ENCODE measurements at regions not wholly inside any gene's neighbourhood (a gene's known extent, or its start where the extent isn't known, plus 50 kb on each side); places are given as distances from the start of the nearest gene placed in this dataset.
"Not testable (repeated sequence)": the region's sequence is repeated elsewhere in the genome, so short reads cannot be mapped to it uniquely, and the experiment has no call there.

DNA sequence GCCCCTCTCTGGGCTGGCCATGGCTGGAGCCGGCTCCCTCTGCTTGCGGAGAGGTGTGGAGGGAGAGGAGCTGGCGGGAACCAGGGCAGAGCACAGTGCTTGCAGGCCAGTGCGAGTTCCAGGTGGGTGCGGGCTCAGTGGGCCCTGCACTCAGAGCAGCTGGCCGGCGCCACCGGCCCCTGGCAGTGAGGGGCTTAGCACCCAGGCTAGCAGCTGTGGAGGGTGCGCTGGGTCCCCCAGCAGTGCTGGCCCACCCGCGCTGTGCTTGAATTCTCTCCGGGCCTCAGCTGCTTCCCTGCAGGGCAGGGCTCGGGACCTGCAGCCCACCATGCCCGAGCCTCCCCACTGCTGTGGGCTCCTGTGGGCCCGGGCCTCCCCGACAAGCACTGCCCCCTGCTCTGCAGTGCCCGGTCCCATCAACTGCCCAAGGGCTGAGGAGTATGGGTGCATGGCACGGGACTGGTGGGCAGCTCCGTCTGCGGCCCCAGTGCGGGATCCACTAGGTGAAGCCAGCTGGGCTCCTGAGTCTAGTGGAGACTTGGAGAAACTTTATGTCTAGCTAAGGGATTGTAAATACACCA lies 61.2 kb upstream of the AGR3 start:
- in situ Hi-C loops (cut with MboI; ENCODE audit: low sequenced_read_pairs, unreplicated experiment), result no loop called here
- no peak for TF ChIP-seq CTCF (IDR thresholded peaks at IDR 0.05; ENCODE audit: borderline replicate concordance, control extremely low read depth, extremely low read depth, insufficient read depth, missing control alignments)
- no peak for DNase-seq (ENCODE audit: low spot score)

GRCh38 chr7:16944936-16945335 lies 63.2 kb upstream of the AGR3 start:
- in situ Hi-C loops (cut with MboI; ENCODE audit: low sequenced_read_pairs, unreplicated experiment), result no loop called here
- no peak for DNase-seq (ENCODE audit: low spot score)
- no peak for TF ChIP-seq CTCF (IDR thresholded peaks at IDR 0.05; ENCODE audit: borderline replicate concordance, control extremely low read depth, extremely low read depth, insufficient read depth, missing control alignments)

GRCh38 chr7:16945372-16945771 lies 63.6 kb upstream of the AGR3 start:
- DNase-seq (ENCODE audit: low spot score), result no peak
- in situ Hi-C loops (cut with MboI; ENCODE audit: low sequenced_read_pairs, unreplicated experiment), result no loop called here
- TF ChIP-seq CTCF (IDR thresholded peaks at IDR 0.05; ENCODE audit: borderline replicate concordance, control extremely low read depth, extremely low read depth, insufficient read depth, missing control alignments), result no peak

GRCh38 chr7:16948110-16948509 lies 66.3 kb upstream of the AGR3 start:
- in situ Hi-C loops (cut with MboI; ENCODE audit: low sequenced_read_pairs, unreplicated experiment); DNase-seq (ENCODE audit: low spot score): not testable (repeated sequence)

- in situ Hi-C loops (cut with MboI; ENCODE audit: low sequenced_read_pairs, unreplicated experiment), result no loop called here
- TF ChIP-seq CTCF (IDR thresholded peaks at IDR 0.05; ENCODE audit: borderline replicate concordance, control extremely low read depth, extremely low read depth, insufficient read depth, missing control alignments), result no peak
- DNase-seq (ENCODE audit: low spot score), result no peak
Measured at GRCh38 chr7:16951483-16952080, 69.8 kb upstream of the AGR3 start.

GRCh38 chr7:16954321-16954720 lies 72.5 kb upstream of the AGR3 start:
- DNase-seq (ENCODE audit: low spot score), result no peak
- in situ Hi-C loops (cut with MboI; ENCODE audit: low sequenced_read_pairs, unreplicated experiment), result no loop called here
- no peak for TF ChIP-seq CTCF (IDR thresholded peaks at IDR 0.05; ENCODE audit: borderline replicate concordance, control extremely low read depth, extremely low read depth, insufficient read depth, missing control alignments)

DNA sequence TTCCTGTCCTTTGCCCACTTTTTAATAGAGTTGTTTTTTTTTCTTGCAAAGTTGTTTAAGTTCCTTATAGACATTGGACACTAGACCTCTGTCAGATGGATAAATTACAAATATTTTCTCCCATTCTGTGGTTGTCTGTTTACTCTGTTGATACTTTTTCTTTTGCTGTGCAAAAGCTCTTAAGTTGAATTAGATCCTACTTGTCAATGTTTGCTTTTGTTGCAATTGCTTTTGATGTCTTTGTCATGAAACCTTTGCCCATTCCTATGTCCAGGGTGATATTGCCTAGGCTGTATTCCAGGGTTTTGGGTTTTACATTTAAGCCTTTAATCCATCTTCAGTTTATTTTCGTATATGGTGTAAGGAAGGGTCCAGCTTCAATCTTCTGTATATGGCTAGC lies 76.9 kb upstream of the AGR3 start:
- TF ChIP-seq CTCF (IDR thresholded peaks at IDR 0.05; ENCODE audit: borderline replicate concordance, control extremely low read depth, extremely low read depth, insufficient read depth, missing control alignments), result no peak
- no peak for DNase-seq (ENCODE audit: low spot score)
- in situ Hi-C loops (cut with MboI; ENCODE audit: low sequenced_read_pairs, unreplicated experiment), result no loop called here
